ENCODE measurements at regions not wholly inside any gene's neighbourhood (a gene's known extent, or its start where the extent isn't known, plus 50 kb on each side); places are given as distances from the start of the nearest gene placed in this dataset.
"Not testable (repeated sequence)": the region's sequence is repeated elsewhere in the genome, so short reads cannot be mapped to it uniquely, and the experiment has no call there.

- no peak for DNase-seq
These were observed 155.3 kb downstream of the RAD51AP2 start for GRCh38 chr2:17362956-17363355.

- no peak for DNase-seq
These were observed 162.5 kb downstream of the RAD51AP2 start for GRCh38 chr2:17355608-17356329.

- no peak for DNase-seq
These were observed 165.0 kb downstream of the RAD51AP2 start for GRCh38 chr2:17353263-17353662.

GRCh38 chr2:17342692-17343091 lies 175.5 kb downstream of the RAD51AP2 start:
- not testable (repeated sequence) for DNase-seq

GRCh38 chr2:17337507-17337906 lies 180.7 kb downstream of the RAD51AP2 start:
- no peak for DNase-seq

- no peak for DNase-seq
These were observed 181.8 kb downstream of the RAD51AP2 start for GRCh38 chr2:17336458-17336857.

- DNase-seq, result no peak
These were observed 183.9 kb downstream of the RAD51AP2 start for GRCh38 chr2:17334300-17334699.

GRCh38 chr2:17331636-17332035 lies 186.6 kb downstream of the RAD51AP2 start:
- no peak for DNase-seq

GRCh38 chr2:17328161-17328560 lies 190.1 kb downstream of the RAD51AP2 start:
- DNase-seq, result no peak

- no peak for DNase-seq
These were observed 190.6 kb downstream of the RAD51AP2 start for GRCh38 chr2:17327649-17328048.

GRCh38 chr2:17326717-17327116 lies 191.5 kb downstream of the RAD51AP2 start:
- DNase-seq, result no peak

GRCh38 chr2:17323697-17324096 lies 194.5 kb downstream of the RAD51AP2 start:
- no peak for DNase-seq

GRCh38 chr2:17322461-17322860 lies 195.8 kb downstream of the RAD51AP2 start:
- no peak for DNase-seq

GRCh38 chr2:17319090-17319489 lies 199.2 kb downstream of the RAD51AP2 start:
- DNase-seq, result no peak

GRCh38 chr2:17318013-17318412 lies 200.2 kb downstream of the RAD51AP2 start:
- DNase-seq, result no peak

- DNase-seq, result no peak
These were observed 200.7 kb downstream of the RAD51AP2 start for GRCh38 chr2:17317439-17317976.

- DNase-seq, result no peak
These were observed 205.0 kb downstream of the RAD51AP2 start for GRCh38 chr2:17313261-17313660.

- DNase-seq, result no peak
These were observed 206.3 kb downstream of the RAD51AP2 start for GRCh38 chr2:17311771-17312511.

- no peak for DNase-seq
These were observed 207.1 kb downstream of the RAD51AP2 start for GRCh38 chr2:17311106-17311619.

- no peak for DNase-seq
These were observed 208.4 kb downstream of the RAD51AP2 start for GRCh38 chr2:17309741-17310339.

- DNase-seq, result no peak
These were observed 209.1 kb downstream of the RAD51AP2 start for GRCh38 chr2:17309181-17309580.

- DNase-seq, result no peak
These were observed 211.5 kb downstream of the RAD51AP2 start for GRCh38 chr2:17306706-17307105.

- no peak for DNase-seq
These were observed 212.0 kb downstream of the RAD51AP2 start for GRCh38 chr2:17306219-17306618.

GRCh38 chr2:17303521-17303920 lies 214.7 kb downstream of the RAD51AP2 start:
- DNase-seq, result no peak
